GM23338 (cell line): ENCODE measurements at regions not wholly inside any gene's neighbourhood (a gene's known extent, or its start where the extent isn't known, plus 50 kb on each side); places are given as distances from the start of the nearest gene placed in this dataset.

Experiments used
- CREB1 ChIP-seq: fragments of 250-450 bp; sonication (Bioruptor Pico); IDR thresholded peaks from 2 replicates; pipeline ENCODE4 v1.5.0; 2020; ENCODE audit warnings: low read depth, mild to moderate bottlenecking, moderate library complexity
- CTCF ChIP-seq, 2 experiments: fragments of 200-600 bp in 1 of 2; sonication (generic) in 1 of 2; conservative IDR thresholded peaks; 2 replicates each; pipeline versions ENCODE4 v1.5.1 to v1.6.1; 2016 to 2017; ENCODE audit warnings: antibody characterized with exemption in 2 of 2, low read depth in 2 of 2, mild to moderate bottlenecking in 2 of 2, moderate library complexity in 1 of 2
- EZH2 ChIP-seq: fragments of 200-600 bp; sonication (generic); IDR thresholded peaks from one replicate; pipeline ENCODE4 v1.8.0; 2017; ENCODE audit warnings: antibody characterized with exemption, mild to moderate bottlenecking, low read depth; ENCODE audit not compliant: unreplicated experiment
- EZH2phosphoT487 ChIP-seq: fragments of 200-600 bp; sonication (generic); IDR thresholded peaks from one replicate; pipeline ENCODE4 v1.8.1; 2018; ENCODE audit warnings: antibody characterized with exemption; ENCODE audit not compliant: unreplicated experiment
- JUNB ChIP-seq: IDR thresholded peaks from one replicate; pipeline ENCODE4 v1.6.1; 2016; ENCODE audit warnings: antibody characterized with exemption; ENCODE audit not compliant: unreplicated experiment
- NANOG ChIP-seq: IDR thresholded peaks from 2 replicates; pipeline ENCODE4 v1.6.1; 2016; ENCODE audit warnings: antibody characterized with exemption, borderline replicate concordance
- POLR2AphosphoS5 ChIP-seq: IDR thresholded peaks from 2 replicates; pipeline ENCODE4 v1.6.1; 2016; ENCODE audit warnings: antibody characterized with exemption, low read depth
- ZNF331 ChIP-seq: fragments of 250-450 bp; sonication (Bioruptor Pico); IDR thresholded peaks from 2 replicates; pipeline ENCODE4 v1.5.0; 2020; ENCODE audit warnings: low read depth, mild to moderate bottlenecking, moderate library complexity

GRCh38 chr1:220971221-220971620 lies 92.0 kb downstream of the HLX start:
- no peak for TF ChIP-seq CTCF (conservative IDR thresholded peaks at IDR 0.05; ENCODE audit: low read depth in 2 of 2)
- TF ChIP-seq JUNB, result no peak
- no peak for TF ChIP-seq POLR2AphosphoS5
- no peak for TF ChIP-seq NANOG
- TF ChIP-seq EZH2, result no peak
- no peak for TF ChIP-seq EZH2phosphoT487
- no peak for TF ChIP-seq ZNF331
- TF ChIP-seq CREB1 (CRISPR knock-in tag), result no peak
